ENCODE measurements at regions not wholly inside any gene's neighbourhood (a gene's known extent, or its start where the extent isn't known, plus 50 kb on each side); places are given as distances from the start of the nearest gene placed in this dataset.

DNA sequence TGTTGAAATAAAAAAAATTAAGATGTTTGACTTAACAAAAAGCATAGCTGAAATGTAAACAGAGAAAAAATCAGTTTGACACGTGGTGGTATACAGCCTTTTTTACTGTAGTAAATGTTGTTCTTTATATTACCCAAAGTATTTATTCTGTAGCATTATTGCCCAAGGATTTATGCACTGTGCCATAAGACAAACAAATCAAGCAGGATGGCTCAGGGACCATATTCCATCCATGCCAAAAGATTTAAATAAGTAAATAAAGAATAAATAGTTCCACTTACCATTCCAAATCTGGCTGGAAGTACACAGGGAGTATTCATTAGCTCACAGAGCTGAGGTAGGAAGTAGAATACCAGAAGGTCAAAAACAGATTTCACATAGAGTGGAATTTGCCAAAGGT, 666.7 kb upstream of the CADM2 start:
- H3K9ac ChIP-seq (ENCODE audit: insufficient read depth in 1 of 2, low read depth in 2 of 2, low read length in 2 of 2), result no peak overlapping the region
- ATAC-seq, result no peak
- H3K36me3 ChIP-seq (ENCODE audit: control insufficient read depth, insufficient read depth, low read length), result no peaks in the 10 kb centered on the region
- ChIA-PET CTCF (ENCODE audit: low intra/inter-chr PET ratio) (no interaction called here), POLR2A (no interaction called here)
- no peaks in the 10 kb centered on the region for H4K20me1 ChIP-seq (replicated peaks; ENCODE audit: control insufficient read depth, insufficient read depth, low read length)
- no peaks in the 10 kb centered on the region for H3K79me2 ChIP-seq (ENCODE audit: control insufficient read depth, insufficient read depth, low read length)
- intact Hi-C loops (cut with micrococcal nuclease), result no loop called here
- no peaks in the 10 kb centered on the region for H3K9me1 ChIP-seq (ENCODE audit: control insufficient read depth, insufficient read depth, low read length)
- H3K4me3 ChIP-seq, result no peak overlapping the region
- H3K27me3 ChIP-seq (ENCODE audit: control insufficient read depth in 2 of 2, insufficient read depth in 2 of 2, low read length in 2 of 2), result no peaks in the 10 kb centered on the region
- in situ Hi-C loops (cut with MboI), result no loop called here
- TF ChIP-seq ZFPM2 (CRISPR knock-in tag; IDR thresholded peaks at IDR 0.05) (no peak), ELF1 (tag; IDR thresholded peaks at IDR 0.05) (no peak), ZC3H8 (IDR thresholded peaks at IDR 0.05) (no peak), RBM22 (IDR thresholded peaks at IDR 0.05; ENCODE audit: low read depth, low read length, poor library complexity, severe bottlenecking) (no peak), SAP30 (IDR thresholded peaks at IDR 0.05; ENCODE audit: borderline replicate concordance, insufficient read depth, low read depth, low read length, poor library complexity, severe bottlenecking) (no peak), NR3C1 (CRISPR knock-in tag; IDR thresholded peaks at IDR 0.05) (no peak), RBM25 (IDR thresholded peaks at IDR 0.05; ENCODE audit: low read depth, low read length, severe bottlenecking) (no peak), CREB1 (IDR thresholded peaks at IDR 0.05) (no peak), CREB1 (CRISPR knock-in tag; IDR thresholded peaks at IDR 0.05) (no peak), NFIX (CRISPR knock-in tag; IDR thresholded peaks at IDR 0.05; ENCODE audit: low read depth) (no peak), HOXB6 (CRISPR knock-in tag; IDR thresholded peaks at IDR 0.05; ENCODE audit: borderline replicate concordance) (no peak), NCOA1 (IDR thresholded peaks at IDR 0.05; ENCODE audit: low read depth) (no peak), ZNF77 (CRISPR knock-in tag; IDR thresholded peaks at IDR 0.05) (no peak), RBM14 (IDR thresholded peaks at IDR 0.05; ENCODE audit: borderline replicate concordance, insufficient read depth, low read depth, low read length) (no peak), TRIM24 (IDR thresholded peaks at IDR 0.05) (no peak), SUPT5H (IDR thresholded peaks at IDR 0.05) (no peak)
- TF ChIP-seq, protein P1, sequence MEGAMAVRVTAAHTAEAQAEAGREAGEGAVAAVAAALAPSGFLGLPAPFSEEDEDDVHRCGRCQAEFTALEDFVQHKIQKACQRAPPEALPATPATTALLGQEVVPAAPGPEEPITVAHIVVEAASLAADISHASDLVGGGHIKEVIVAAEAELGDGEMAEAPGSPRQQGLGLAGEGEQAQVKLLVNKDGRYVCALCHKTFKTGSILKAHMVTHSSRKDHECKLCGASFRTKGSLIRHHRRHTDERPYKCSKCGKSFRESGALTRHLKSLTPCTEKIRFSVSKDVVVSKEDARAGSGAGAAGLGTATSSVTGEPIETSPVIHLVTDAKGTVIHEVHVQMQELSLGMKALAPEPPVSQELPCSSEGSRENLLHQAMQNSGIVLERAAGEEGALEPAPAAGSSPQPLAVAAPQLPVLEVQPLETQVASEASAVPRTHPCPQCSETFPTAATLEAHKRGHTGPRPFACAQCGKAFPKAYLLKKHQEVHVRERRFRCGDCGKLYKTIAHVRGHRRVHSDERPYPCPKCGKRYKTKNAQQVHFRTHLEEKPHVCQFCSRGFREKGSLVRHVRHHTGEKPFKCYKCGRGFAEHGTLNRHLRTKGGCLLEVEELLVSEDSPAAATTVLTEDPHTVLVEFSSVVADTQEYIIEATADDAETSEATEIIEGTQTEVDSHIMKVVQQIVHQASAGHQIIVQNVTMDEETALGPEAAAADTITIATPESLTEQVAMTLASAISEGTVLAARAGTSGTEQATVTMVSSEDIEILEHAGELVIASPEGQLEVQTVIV (CRISPR knock-in tag; IDR thresholded peaks at IDR 0.05; ENCODE audit: borderline replicate concordance), result no peak
- TF ChIP-seq, protein P2, sequence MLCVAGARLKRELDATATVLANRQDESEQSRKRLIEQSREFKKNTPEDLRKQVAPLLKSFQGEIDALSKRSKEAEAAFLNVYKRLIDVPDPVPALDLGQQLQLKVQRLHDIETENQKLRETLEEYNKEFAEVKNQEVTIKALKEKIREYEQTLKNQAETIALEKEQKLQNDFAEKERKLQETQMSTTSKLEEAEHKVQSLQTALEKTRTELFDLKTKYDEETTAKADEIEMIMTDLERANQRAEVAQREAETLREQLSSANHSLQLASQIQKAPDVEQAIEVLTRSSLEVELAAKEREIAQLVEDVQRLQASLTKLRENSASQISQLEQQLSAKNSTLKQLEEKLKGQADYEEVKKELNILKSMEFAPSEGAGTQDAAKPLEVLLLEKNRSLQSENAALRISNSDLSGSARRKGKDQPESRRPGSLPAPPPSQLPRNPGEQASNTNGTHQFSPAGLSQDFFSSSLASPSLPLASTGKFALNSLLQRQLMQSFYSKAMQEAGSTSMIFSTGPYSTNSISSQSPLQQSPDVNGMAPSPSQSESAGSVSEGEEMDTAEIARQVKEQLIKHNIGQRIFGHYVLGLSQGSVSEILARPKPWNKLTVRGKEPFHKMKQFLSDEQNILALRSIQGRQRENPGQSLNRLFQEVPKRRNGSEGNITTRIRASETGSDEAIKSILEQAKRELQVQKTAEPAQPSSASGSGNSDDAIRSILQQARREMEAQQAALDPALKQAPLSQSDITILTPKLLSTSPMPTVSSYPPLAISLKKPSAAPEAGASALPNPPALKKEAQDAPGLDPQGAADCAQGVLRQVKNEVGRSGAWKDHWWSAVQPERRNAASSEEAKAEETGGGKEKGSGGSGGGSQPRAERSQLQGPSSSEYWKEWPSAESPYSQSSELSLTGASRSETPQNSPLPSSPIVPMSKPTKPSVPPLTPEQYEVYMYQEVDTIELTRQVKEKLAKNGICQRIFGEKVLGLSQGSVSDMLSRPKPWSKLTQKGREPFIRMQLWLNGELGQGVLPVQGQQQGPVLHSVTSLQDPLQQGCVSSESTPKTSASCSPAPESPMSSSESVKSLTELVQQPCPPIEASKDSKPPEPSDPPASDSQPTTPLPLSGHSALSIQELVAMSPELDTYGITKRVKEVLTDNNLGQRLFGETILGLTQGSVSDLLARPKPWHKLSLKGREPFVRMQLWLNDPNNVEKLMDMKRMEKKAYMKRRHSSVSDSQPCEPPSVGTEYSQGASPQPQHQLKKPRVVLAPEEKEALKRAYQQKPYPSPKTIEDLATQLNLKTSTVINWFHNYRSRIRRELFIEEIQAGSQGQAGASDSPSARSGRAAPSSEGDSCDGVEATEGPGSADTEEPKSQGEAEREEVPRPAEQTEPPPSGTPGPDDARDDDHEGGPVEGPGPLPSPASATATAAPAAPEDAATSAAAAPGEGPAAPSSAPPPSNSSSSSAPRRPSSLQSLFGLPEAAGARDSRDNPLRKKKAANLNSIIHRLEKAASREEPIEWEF (CRISPR knock-in tag; IDR thresholded peaks at IDR 0.05), result no peak
- no peak for FAIRE-seq
- H3K9me3 ChIP-seq (replicated peaks; ENCODE audit: control insufficient read depth, insufficient read depth, low read depth, low read length), result no peaks in the 10 kb centered on the region
- no peak overlapping the region for H3K27ac ChIP-seq (ENCODE audit: extremely low read depth, low read depth, low read length)
- no peak overlapping the region for H2AFZ ChIP-seq (ENCODE audit: low read depth, low read length)
- H3K4me2 ChIP-seq (ENCODE audit: insufficient read depth, low read length), result no peak overlapping the region
- H3K4me1 ChIP-seq (replicated peaks in 1 of 2; ENCODE audit: control insufficient read depth in 2 of 2, insufficient read depth in 2 of 2, low read length in 2 of 2), result no peaks in the 10 kb centered on the region
- WGBS (ENCODE audit: insufficient coverage, low coverage, missing lambda C conversion rate), result 0% methylated on average over 1 of the region's 1 CpG
- BruUV-seq (replicated peaks), result no TSS peak
- DNase-seq (ENCODE audit: extremely low read depth in 1 of 4, low spot score in 3 of 4), result no peak

Data from K562 (cell line).